SK-N-SH treated with all-trans-retinoic acid at 6 μM for 48 hours (cell line): ENCODE measurements at regions not wholly inside any gene's neighbourhood (a gene's known extent, or its start where the extent isn't known, plus 50 kb on each side); places are given as distances from the start of the nearest gene placed in this dataset.

ENCODE experiments used
- CSDC2 ChIP-seq: fragments of 250-450 bp; sonication (Bioruptor Pico); IDR thresholded peaks from 2 replicates; pipeline ENCODE4 v1.5.0; 2020; ENCODE audit warnings: mild to moderate bottlenecking, moderate library complexity
- GLIS3 ChIP-seq: fragments of 250-450 bp; sonication (Bioruptor Pico); IDR thresholded peaks from 2 replicates; pipeline ENCODE4 v1.5.0; 2020; ENCODE audit warnings: mild to moderate bottlenecking, moderate library complexity
- TOX ChIP-seq: fragments of 250-450 bp; sonication (Bioruptor Pico); IDR thresholded peaks from 2 replicates; pipeline ENCODE4 v1.8.0; 2021; ENCODE audit warnings: mild to moderate bottlenecking, moderate library complexity, borderline replicate concordance
- ZFP3 ChIP-seq: fragments of 250-450 bp; sonication (Bioruptor Pico); IDR thresholded peaks from 2 replicates; pipeline ENCODE4 v1.5.0; 2020; ENCODE audit warnings: mild to moderate bottlenecking, moderate library complexity
- ZFP30 ChIP-seq: fragments of 450-650 bp; formaldehyde crosslinking; IDR thresholded peaks from 2 replicates; pipeline ENCODE4 v1.5.0; 2022; ENCODE audit warnings: mild to moderate bottlenecking, moderate library complexity
- ZNF565 ChIP-seq: fragments of 450-650 bp; formaldehyde crosslinking; conservative IDR thresholded peaks from 2 replicates; pipeline ENCODE4 v1.5.0; 2020; ENCODE audit warnings: low read depth, mild to moderate bottlenecking, moderate library complexity
- ZNF70 ChIP-seq: fragments of 450-650 bp; formaldehyde crosslinking; IDR thresholded peaks from 2 replicates; pipeline ENCODE4 v1.5.0; 2020; ENCODE audit warnings: mild to moderate bottlenecking, moderate library complexity
- ZNF8 ChIP-seq: fragments of 450-650 bp; formaldehyde crosslinking; IDR thresholded peaks from 2 replicates; pipeline ENCODE4 v1.5.0; 2020; ENCODE audit warnings: mild to moderate bottlenecking, moderate library complexity
- TF ChIP-seq, protein P1 (sequence below): fragments of 250-450 bp; sonication (Bioruptor Pico); IDR thresholded peaks from 2 replicates; pipeline ENCODE4 v1.8.0; 2021; ENCODE audit warnings: low read depth, mild to moderate bottlenecking, moderate library complexity, borderline replicate concordance
- TF ChIP-seq, protein P2 (sequence below): fragments of 250-450 bp; sonication (Bioruptor Pico); IDR thresholded peaks from 2 replicates; pipeline ENCODE4 v1.5.1; 2021; ENCODE audit warnings: mild to moderate bottlenecking, moderate library complexity

DNA sequence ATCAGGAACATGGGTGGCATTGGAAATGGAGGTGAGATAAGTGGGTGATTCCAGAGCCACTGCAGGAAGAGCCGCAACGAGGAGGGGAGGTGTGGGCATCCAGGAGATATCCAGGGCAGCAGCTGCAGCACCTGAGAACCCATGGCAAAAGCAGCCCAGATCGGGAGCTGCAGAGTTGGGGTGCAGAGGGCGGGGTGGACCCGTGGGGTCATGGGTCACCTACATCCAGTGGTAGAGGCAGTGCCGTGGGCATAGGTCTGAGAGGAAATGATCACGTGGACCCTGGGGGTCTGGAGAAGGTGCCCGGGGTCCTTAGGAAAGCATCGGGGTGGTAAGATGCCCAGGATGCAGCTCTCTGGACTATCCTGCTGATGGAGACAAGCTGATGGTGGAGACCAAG, 530.0 kb downstream of the GLRX3 start:
- TF ChIP-seq, protein P1, sequence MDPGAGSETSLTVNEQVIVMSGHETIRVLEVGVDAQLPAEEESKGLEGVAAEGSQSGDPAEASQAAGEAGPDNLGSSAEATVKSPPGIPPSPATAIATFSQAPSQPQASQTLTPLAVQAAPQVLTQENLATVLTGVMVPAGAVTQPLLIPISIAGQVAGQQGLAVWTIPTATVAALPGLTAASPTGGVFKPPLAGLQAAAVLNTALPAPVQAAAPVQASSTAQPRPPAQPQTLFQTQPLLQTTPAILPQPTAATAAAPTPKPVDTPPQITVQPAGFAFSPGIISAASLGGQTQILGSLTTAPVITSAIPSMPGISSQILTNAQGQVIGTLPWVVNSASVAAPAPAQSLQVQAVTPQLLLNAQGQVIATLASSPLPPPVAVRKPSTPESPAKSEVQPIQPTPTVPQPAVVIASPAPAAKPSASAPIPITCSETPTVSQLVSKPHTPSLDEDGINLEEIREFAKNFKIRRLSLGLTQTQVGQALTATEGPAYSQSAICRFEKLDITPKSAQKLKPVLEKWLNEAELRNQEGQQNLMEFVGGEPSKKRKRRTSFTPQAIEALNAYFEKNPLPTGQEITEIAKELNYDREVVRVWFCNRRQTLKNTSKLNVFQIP (CRISPR knock-in tag), result no peak
- TF ChIP-seq CSDC2 (CRISPR knock-in tag) (no peak), ZNF8 (no peak), ZFP3 (no peak), GLIS3 (CRISPR knock-in tag) (no peak), TOX (CRISPR knock-in tag) (no peak), ZNF565 (CRISPR knock-in tag) (no peak), ZFP30 (CRISPR knock-in tag) (no peak), ZNF70 (no peak)
- TF ChIP-seq, protein P2, sequence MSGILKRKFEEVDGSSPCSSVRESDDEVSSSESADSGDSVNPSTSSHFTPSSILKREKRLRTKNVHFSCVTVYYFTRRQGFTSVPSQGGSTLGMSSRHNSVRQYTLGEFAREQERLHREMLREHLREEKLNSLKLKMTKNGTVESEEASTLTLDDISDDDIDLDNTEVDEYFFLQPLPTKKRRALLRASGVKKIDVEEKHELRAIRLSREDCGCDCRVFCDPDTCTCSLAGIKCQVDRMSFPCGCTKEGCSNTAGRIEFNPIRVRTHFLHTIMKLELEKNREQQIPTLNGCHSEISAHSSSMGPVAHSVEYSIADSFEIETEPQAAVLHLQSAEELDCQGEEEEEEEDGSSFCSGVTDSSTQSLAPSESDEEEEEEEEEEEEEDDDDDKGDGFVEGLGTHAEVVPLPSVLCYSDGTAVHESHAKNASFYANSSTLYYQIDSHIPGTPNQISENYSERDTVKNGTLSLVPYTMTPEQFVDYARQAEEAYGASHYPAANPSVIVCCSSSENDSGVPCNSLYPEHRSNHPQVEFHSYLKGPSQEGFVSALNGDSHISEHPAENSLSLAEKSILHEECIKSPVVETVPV (CRISPR knock-in tag), result no peak
